ENCODE measurements at regions not wholly inside any gene's neighbourhood (a gene's known extent, or its start where the extent isn't known, plus 50 kb on each side); places are given as distances from the start of the nearest gene placed in this dataset.

DNA sequence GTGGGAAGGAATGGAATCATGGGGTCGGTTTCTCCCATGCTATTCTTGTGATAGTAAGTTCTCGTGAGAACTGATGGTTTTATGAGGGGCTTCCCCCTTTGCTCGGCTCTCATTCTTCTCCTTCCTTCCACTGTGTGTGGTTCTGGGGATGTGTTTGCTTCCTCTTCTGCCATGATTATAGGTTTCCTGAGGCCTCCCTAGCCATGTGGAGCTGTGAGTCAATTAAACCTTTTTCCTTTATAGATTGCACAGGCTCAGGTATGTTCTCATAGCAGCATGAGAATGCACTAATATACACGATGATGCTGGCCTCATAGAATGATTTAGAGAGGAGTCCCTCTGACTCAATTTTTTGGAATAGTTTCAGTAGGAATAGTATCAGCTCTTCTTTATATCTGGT, 195.4 kb upstream of the IVNS1ABP start:
- no peak overlapping the region for H3K14ac ChIP-seq (ENCODE audit: insufficient read depth, low read length)
- no peaks in the 10 kb centered on the region for H3K27me3 Mint-ChIP-seq (ENCODE audit: low read depth)
- H3T11ph ChIP-seq (ENCODE audit: low read length) = no peak overlapping the region
- no peak overlapping the region for H2BK5ac ChIP-seq (ENCODE audit: insufficient read length, low read length)
- no peaks in the 10 kb centered on the region for H4K20me1 ChIP-seq (ENCODE audit: control insufficient read depth, insufficient read depth, insufficient read length)
- H3K23me2 ChIP-seq (ENCODE audit: insufficient read length, low read depth, low read length, poor library complexity, severe bottlenecking) = no peaks in the 10 kb centered on the region
- no peak overlapping the region for H3K27ac Mint-ChIP-seq
- no peak overlapping the region for H2BK15ac ChIP-seq (ENCODE audit: low read depth, low read length)
- no peak overlapping the region for H2BK20ac ChIP-seq (ENCODE audit: low read depth, low read length, poor library complexity, severe bottlenecking)
- H3K23ac ChIP-seq (ENCODE audit: insufficient read length, low read depth, low read length) = no peak overlapping the region
- peaks cover 6 to 16% (median 7%) of the 10 kb centered on the region in 3 experiments for H3K36me3 Mint-ChIP-seq (ENCODE audit: insufficient read depth in 1 of 3, low read depth in 3 of 3)
- no peak overlapping the region for H3K4ac ChIP-seq (ENCODE audit: low read depth, low read length)
- no peaks in the 10 kb centered on the region for H3K79me1 ChIP-seq (ENCODE audit: insufficient read depth, low read depth, low read length, poor library complexity, severe bottlenecking)
- H3K79me2 ChIP-seq (ENCODE audit: insufficient read depth, low read length) = no peaks in the 10 kb centered on the region
- no CpG with 5 or more reads among the region's 4 CpGs for WGBS (ENCODE audit: extremely low coverage, insufficient read length, low lambda C conversion rate)
- H4K91ac ChIP-seq (ENCODE audit: insufficient read length, low read depth, low read length) = no peak overlapping the region
- no peak overlapping the region for H2AK5ac ChIP-seq (ENCODE audit: insufficient read length, low read length)
- H3K9ac ChIP-seq (ENCODE audit: extremely low read depth, insufficient read length, low read length) = no peak overlapping the region
- no peak overlapping the region for H3K27ac ChIP-seq (ENCODE audit: insufficient read length, low read depth, low read length)
- no peak overlapping the region for H3K56ac ChIP-seq (ENCODE audit: insufficient read length, low read depth, low read length)
- no peaks in the 10 kb centered on the region for H3K4me1 Mint-ChIP-seq
- peaks cover 15 to 21% of the 10 kb centered on the region in 2 experiments for H3K9me3 Mint-ChIP-seq
- no peak overlapping the region for H2BK12ac ChIP-seq (ENCODE audit: insufficient read length, low read depth, low read length)
- no peaks in the 10 kb centered on the region for H3K27me3 ChIP-seq (ENCODE audit: insufficient read depth, low read length)
- no peak for TF ChIP-seq CTCF (conservative IDR thresholded peaks at IDR 0.05)
- H2BK120ac ChIP-seq (ENCODE audit: low read depth, low read length, poor library complexity, severe bottlenecking) = no peak overlapping the region
- no peak overlapping the region for H4K8ac ChIP-seq (replicated peaks; ENCODE audit: insufficient read length, low read depth, low read length)
- no peaks in the 10 kb centered on the region for H3K4me1 ChIP-seq (ENCODE audit: insufficient read depth, low read length)
- no peak overlapping the region for H4K5ac ChIP-seq (ENCODE audit: insufficient read length, low read depth, low read length)
- no peak overlapping the region for H2AFZ ChIP-seq (ENCODE audit: low read length)
- DNase-seq = no peak
- H3K4me3 Mint-ChIP-seq = no peak overlapping the region
- H3K4me2 ChIP-seq (ENCODE audit: insufficient read depth, insufficient read length, low read length) = no peak overlapping the region
- H3K9me3 ChIP-seq (ENCODE audit: control insufficient read depth, low read depth, low read length) = no peaks in the 10 kb centered on the region
- no peak overlapping the region for H3K18ac ChIP-seq (ENCODE audit: insufficient read length, low read depth, low read length)

Data from H9 (cell line).